ENCODE measurements at regions not wholly inside any gene's neighbourhood (a gene's known extent, or its start where the extent isn't known, plus 50 kb on each side); places are given as distances from the start of the nearest gene placed in this dataset.
A peak's percentile ranks its signal among the peaks of the same experiment; 100 is the strongest.

GRCh38 chr3:24548278-24548677, 53.6 kb upstream of the THRB start (continued):
- 0 out of 2 replicates have a peak, but pooled peaks have one; percentile 6 for TF ChIP-seq PRDM6 (tag by site-specific recombination; IDR thresholded peaks at IDR 0.05)
- no peak for TF ChIP-seq ZNF48 (tag by site-specific recombination; IDR thresholded peaks at IDR 0.05)

- POLR2A ChIA-PET: no interaction called here
Observed at GRCh38 chr3:24550588-24550987, 55.9 kb upstream of the THRB start.

GRCh38 chr3:24551626-24552025, 57.0 kb upstream of the THRB start:
- no peaks in the 10 kb centered on the region for H3K9me3 ChIP-seq (ENCODE audit: control insufficient read depth, insufficient read depth, low read depth, low read length)
- no peak for TF ChIP-seq ZBTB7A (tag by site-specific recombination; IDR thresholded peaks at IDR 0.05; ENCODE audit: low read depth)
- no peak for TF ChIP-seq ZNF660 (tag by site-specific recombination; IDR thresholded peaks at IDR 0.05)
- no peak for TF ChIP-seq ZNF624 (tag by site-specific recombination; IDR thresholded peaks at IDR 0.05)
- TF ChIP-seq GFI1B (tag by site-specific recombination; IDR thresholded peaks at IDR 0.05): no peak
- no peak for TF ChIP-seq ZNF341 (tag by site-specific recombination; IDR thresholded peaks at IDR 0.05; ENCODE audit: low read depth)
- no peak for TF ChIP-seq ZFP41 (tag by site-specific recombination; IDR thresholded peaks at IDR 0.05; ENCODE audit: borderline replicate concordance)
- no peak for TF ChIP-seq SETDB1 (IDR thresholded peaks at IDR 0.05; ENCODE audit: insufficient read length, low read length)
- no peak for TF ChIP-seq KLF1 (tag by site-specific recombination; IDR thresholded peaks at IDR 0.05)
- TF ChIP-seq KLF16 (tag by site-specific recombination; IDR thresholded peaks at IDR 0.05): no peak
- no peak for TF ChIP-seq ZNF433 (tag by site-specific recombination; IDR thresholded peaks at IDR 0.05; ENCODE audit: low read depth)
- TF ChIP-seq ZNF654 (tag by site-specific recombination; IDR thresholded peaks at IDR 0.05; ENCODE audit: low read depth): no peak
- no peak for TF ChIP-seq ZNF335 (tag by site-specific recombination; conservative IDR thresholded peaks at IDR 0.05)
- no peak for TF ChIP-seq ZNF292 (tag by site-specific recombination; IDR thresholded peaks at IDR 0.05; ENCODE audit: borderline replicate concordance, low read depth)
- no peak for TF ChIP-seq ZNF510 (tag by site-specific recombination; IDR thresholded peaks at IDR 0.05; ENCODE audit: insufficient replicate concordance)
- no peak for TF ChIP-seq ZNF560 (tag by site-specific recombination; IDR thresholded peaks at IDR 0.05; ENCODE audit: borderline replicate concordance)
- no peak for TF ChIP-seq ZNF843 (tag by site-specific recombination; IDR thresholded peaks at IDR 0.05)
- TF ChIP-seq ZNF211 (tag by site-specific recombination; IDR thresholded peaks at IDR 0.05; ENCODE audit: low read depth): no peak
- H3K4me1 ChIP-seq (ENCODE audit: control insufficient read depth, insufficient read depth, low read length): no peaks in the 10 kb centered on the region
- H3K36me3 ChIP-seq (ENCODE audit: control insufficient read depth in 2 of 2, insufficient read depth in 1 of 2, low read length in 2 of 2): no peaks in the 10 kb centered on the region
- no peak overlapping the region for H3K27ac ChIP-seq (ENCODE audit: extremely low read depth, low read depth, low read length)
- ChIA-PET POLR2A (no interaction called here), CTCF (no interaction called here)
- no peak overlapping the region for H3K4me3 ChIP-seq (ENCODE audit: low read depth, low read length)

More at GRCh38 chr3:24550588-24550987, 55.9 kb upstream of the THRB start:
- Histone ChIP-seq H3K9me3 (ENCODE audit: control insufficient read depth, insufficient read depth, low read depth, low read length) (no peaks in the 10 kb centered on the region), H3K36me3 (ENCODE audit: control insufficient read depth in 2 of 2, insufficient read depth in 1 of 2, low read length in 2 of 2) (no peaks in the 10 kb centered on the region), H3K27ac (ENCODE audit: extremely low read depth, low read depth, low read length) (no peak overlapping the region), H3K4me3 (ENCODE audit: low read depth, low read length) (no peak overlapping the region), H3K4me1 (ENCODE audit: control insufficient read depth, insufficient read depth, low read length) (no peaks in the 10 kb centered on the region)
- CTCF ChIA-PET: interaction anchor here (0.6 kb wide), 1 partner anchor 408 kb away, joined by 3 read pairs; no protein-coding TSS in a partner anchor
- TF ChIP-seq ZNF132 (tag by site-specific recombination; IDR thresholded peaks at IDR 0.05; ENCODE audit: borderline replicate concordance) (no peak), ZNF621 (tag by site-specific recombination; IDR thresholded peaks at IDR 0.05) (no peak), SCRT2 (tag by site-specific recombination; IDR thresholded peaks at IDR 0.05) (peak; percentile 97), ATF2 (tag by site-specific recombination; IDR thresholded peaks at IDR 0.05; ENCODE audit: low read depth) (no peak), IKZF3 (tag by site-specific recombination; IDR thresholded peaks at IDR 0.05) (no peak), ZFP69B (tag by site-specific recombination; IDR thresholded peaks at IDR 0.05) (no peak), SCRT1 (tag by site-specific recombination; IDR thresholded peaks at IDR 0.05; ENCODE audit: borderline replicate concordance) (peak; percentile 87)

All from HEK293 (cell line).